T-helper 22 cell (primary cell): ENCODE measurements at regions not wholly inside any gene's neighbourhood (a gene's known extent, or its start where the extent isn't known, plus 50 kb on each side); places are given as distances from the start of the nearest gene placed in this dataset.

Source experiments
- DNase-seq: peaks from one replicate; pipeline ENCODE4 v3.0.0-alpha.2; 2020; ENCODE audit warnings: low read depth

- DNase-seq = peak; percentile 22
These were observed 118.7 kb upstream of the SMAD3 start for GRCh38 chr15:66946578-66947164.

GRCh38 chr15:66947471-66947870 is 117.9 kb upstream of the SMAD3 start:
- no peak for DNase-seq

DNA sequence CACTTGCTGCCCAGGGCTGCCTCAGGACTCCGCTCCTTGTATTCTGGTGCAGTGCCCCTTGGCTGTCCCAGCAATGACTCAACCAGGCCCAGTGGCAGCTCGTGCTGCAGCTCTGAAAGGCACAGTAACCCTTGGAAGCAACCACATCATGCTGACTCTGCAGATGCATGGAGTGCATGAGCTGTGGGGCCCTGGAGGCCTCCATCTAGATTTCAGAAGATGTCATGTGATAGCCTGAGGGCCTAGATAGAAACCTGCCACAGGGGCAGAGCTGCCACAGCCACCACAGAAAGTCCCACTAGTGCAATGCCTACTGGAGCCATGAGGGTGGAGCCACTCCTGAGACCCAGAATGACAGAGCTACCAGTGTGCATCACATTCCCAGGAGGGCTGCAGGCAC is 117.1 kb upstream of the SMAD3 start:
- DNase-seq = no peak

GRCh38 chr15:66950114-66950513 is 115.3 kb upstream of the SMAD3 start:
- no peak for DNase-seq

GRCh38 chr15:66951531-66952320 is 113.7 kb upstream of the SMAD3 start:
- DNase-seq = no peak

GRCh38 chr15:66952756-66953522 is 112.5 kb upstream of the SMAD3 start:
- no peak for DNase-seq

DNA sequence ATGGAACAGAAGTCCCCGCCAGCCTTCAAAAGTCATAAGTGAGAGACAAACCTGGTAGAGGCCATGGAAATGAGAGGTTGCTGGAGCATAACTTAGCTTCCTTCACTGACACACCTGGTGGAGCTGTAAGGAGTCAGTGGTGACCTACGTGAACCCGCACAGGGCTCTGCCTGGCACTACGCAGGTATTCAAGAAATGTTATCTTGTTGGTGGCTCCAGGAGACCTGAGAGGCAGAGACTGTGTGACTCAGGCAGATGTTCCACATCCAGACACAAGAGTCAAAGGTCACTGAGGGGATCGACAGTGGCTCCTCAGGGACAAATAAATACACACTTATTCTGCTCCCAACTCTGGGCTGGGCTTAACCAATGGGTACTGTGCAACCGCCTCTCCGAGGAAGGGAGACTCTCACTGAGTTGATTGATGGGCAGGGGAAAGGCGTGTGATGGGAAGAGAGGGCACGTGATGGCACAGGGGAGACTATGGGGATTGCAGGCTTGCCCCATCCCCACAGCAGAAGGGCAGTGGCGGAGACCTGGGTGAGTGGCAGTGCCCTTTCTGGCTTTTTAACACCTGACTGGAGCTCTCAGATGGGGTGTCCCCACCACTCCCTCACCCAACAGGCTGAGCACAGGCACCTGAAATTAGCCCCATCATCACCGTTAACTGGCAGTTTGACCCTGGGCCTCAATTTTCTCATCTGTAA is 111.7 kb upstream of the SMAD3 start:
- no peak for DNase-seq

- no peak for DNase-seq
These were observed 110.8 kb upstream of the SMAD3 start for GRCh38 chr15:66954601-66955000.

DNA sequence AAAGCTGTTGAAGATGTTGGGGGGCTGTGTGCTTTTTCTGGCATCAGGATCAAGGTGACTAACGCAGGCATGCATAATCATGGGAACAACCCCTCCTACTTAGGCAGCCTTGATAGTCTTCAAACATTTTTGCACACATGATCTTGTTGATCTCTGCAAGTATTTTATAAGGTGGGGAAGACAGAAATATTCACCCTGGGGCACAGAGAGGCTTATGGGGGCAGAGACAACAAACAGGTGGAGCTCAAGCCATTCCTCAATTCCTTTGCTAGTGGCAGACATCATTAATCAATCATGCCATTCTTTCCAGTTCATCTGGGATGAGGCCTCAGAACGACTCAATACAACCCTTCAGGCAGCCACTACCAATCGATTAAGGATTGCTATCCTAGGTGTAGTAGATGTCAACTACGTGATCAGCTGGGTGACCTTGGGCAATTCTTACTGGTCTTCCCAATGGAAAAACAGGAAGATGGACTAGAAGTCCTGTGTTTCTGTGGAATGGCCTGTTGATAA is 110.3 kb upstream of the SMAD3 start:
- no peak for DNase-seq

DNA sequence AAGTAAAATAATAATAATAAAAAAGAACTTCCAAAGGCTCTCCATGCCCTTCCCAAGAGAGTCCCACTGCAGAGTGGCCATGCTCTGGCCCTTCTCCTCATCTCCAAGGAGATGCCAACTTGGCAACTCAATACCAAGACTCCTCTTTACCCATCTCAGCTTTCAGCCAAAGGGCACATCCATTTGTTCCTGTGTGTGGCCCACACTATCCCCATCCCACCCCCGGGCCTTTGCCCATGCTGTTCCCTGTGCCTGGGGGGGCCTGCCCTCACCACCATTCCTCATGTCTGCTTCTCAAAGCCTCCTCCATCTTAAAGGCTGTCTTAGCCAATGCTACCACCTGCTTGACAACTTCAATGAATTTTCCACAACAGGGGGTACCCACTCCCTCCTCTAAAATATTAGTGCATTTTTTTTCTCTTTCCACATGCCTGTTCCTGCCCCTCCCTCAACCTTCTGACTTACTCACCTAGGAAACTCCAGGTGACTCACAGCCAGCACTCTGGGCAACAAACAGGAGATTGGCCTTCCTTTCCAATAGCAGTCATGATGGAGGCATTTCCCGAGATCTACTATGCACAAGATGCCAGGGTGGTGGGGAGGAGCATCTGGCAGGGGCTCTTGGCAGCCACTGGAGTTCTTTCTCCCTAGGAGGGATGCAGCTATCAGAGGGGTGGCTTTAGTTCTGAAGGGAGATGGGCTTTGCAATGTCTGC is 109.4 kb upstream of the SMAD3 start:
- no peak for DNase-seq

DNA sequence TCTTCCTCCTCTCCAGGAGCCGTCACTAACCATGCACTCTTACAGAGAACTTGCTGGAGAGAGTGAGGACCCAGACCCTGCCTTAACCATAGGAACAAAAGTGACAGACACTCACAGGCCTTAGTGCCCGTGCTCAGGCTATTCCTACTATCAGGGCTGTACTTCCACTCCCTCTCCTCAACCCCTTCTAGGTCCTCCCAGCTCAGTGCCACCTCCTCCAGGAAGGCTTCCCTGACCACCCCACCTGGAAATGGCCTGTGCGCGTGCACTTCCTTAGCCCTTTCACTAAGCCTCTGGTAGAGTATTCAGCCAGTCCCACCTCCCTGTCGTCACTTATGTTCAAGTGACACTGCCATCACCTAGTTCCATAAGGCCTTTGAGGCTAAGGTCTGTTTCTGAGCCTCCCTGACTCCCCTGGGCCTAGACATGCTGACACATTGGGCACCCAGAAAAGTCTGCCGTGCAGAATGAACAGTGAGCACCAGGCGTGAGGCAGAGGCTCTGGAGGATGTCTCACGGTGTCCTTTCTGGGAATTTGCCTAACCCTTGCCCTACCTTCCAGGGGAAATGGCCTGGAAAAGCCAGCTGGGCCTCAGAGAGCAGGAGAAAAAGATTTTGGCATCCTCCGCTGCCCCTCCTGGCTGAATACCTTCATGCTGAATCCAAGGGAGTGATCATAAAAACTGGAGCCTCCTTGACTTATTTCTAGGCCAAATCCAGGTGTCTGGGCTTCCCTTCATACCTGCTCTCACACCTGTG is 108.6 kb upstream of the SMAD3 start:
- no peak for DNase-seq

GRCh38 chr15:66957431-66957720 is 108.0 kb upstream of the SMAD3 start:
- no peak for DNase-seq

DNA sequence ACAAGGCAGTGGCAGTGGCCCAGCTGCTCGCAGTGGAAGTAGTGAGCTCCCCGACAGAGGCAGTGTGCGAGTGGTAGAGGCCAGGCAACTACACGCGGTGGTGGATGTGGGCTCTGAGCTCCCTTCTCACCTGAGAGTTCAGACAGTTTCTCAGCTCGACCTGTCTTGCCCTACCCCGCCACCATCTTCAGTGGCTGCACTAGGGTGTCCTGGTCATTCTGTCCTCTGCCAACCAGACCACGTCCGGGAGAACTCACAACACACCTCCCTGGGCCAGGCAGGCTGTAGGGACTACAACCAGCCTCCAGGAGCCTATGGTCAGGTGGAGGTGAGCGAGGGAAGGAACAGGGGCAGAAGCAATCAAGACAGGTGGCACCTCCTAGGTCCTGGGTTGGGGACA is 106.3 kb upstream of the SMAD3 start:
- no peak for DNase-seq

- no peak for DNase-seq
These were observed 105.5 kb upstream of the SMAD3 start for GRCh38 chr15:66959875-66960274.

GRCh38 chr15:66960519-66960918 is 104.9 kb upstream of the SMAD3 start:
- no peak for DNase-seq

DNA sequence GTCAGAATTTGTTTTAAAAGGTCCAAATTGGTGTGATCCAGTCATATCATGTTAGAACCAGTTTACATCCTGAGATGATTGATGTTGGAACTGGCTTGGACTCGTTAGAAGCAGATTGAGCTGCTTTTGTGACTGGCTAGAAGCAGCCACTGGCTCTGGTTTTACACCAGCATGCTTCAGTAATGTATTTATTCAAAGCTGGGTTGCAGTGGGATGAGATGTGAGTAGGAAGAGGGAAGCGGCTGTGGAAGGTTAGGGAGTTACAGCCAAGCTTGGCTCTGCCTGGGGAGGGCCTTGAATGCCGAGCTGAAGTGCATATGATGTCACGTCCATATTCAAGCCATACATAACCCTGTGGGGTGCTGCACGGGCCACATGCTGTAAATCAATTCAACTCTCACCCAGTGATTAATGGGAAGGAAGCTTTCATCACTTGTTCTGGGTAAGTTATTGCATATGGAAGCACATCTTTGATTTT is 104.0 kb upstream of the SMAD3 start:
- no peak for DNase-seq

- DNase-seq = no peak
These were observed 103.5 kb upstream of the SMAD3 start for GRCh38 chr15:66961901-66962300.

DNA sequence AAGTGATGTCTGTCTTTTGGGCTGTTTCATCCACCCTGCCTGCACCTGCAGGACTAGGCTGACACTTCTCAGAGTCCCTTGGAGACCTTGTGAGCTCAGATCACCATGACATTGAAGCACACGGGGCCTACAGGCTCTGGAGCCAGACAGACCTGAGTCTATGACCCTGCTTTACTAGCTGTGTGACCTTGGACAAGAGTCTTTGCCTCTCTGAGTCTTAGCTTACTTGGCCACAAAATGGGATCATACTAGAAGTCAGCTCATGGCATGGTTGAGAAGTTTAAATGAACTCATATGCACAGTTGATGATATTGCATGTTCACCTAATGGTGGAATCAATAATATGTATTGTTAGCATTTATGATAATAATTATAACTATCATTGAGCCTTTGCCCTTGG is 102.9 kb upstream of the SMAD3 start:
- no peak for DNase-seq

DNA sequence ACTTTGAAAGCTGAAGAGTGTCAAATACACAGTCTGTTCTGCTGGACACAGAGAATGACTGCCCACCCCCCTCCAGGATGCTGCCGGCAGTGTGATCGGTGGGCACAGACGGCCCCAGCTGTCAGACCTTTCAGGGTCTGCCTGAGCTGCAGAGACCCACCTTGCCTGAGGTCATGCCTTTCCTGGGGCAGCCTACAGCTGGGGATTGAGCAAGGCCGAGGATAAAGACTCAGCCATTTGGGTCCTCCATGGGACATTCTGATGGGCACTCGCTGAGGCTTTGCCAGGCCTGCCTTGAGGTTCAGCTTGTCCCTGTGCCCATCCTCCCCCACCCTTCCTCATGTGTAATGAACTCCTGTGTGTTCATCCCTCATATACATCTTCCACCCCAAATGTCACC is 102.3 kb upstream of the SMAD3 start:
- no peak for DNase-seq

DNA sequence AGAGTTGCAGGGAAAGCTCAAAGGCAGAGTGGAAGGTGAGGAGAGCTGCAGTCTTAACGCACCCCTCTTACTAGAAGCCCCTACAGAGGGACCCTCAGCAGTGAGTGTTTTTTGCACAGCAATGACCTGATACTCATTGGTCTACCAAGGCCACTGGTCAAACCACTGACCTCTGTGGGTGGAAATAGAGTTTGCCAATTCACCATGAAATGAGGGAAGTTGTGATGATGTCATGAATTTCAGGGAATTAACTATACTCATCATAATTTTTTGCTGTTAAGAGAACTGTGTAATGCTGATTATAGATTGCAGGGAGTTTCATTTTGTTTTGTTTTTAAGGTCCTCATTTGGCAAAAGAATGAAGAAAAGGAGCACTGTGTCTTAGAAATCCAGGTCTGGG is 101.7 kb upstream of the SMAD3 start:
- no peak for DNase-seq

GRCh38 chr15:66964111-66964738 is 101.2 kb upstream of the SMAD3 start:
- no peak for DNase-seq
